ENCODE measurements at regions not wholly inside any gene's neighbourhood (a gene's known extent, or its start where the extent isn't known, plus 50 kb on each side); places are given as distances from the start of the nearest gene placed in this dataset.

GRCh38 chr11:32497951-32498350 is 62.6 kb upstream of the WT1 start (continued):
- TF ChIP-seq TEAD4 (IDR thresholded peaks at IDR 0.05; ENCODE audit: low read depth, low read length), result no peak
- no peak for TF ChIP-seq HDAC6 (IDR thresholded peaks at IDR 0.05; ENCODE audit: low read depth, low read length)
- no peak for TF ChIP-seq TAF7 (optimal IDR thresholded peaks at IDR 0.05; ENCODE audit: borderline replicate concordance, low read depth, low read length)
